SKM-1 (cell line): ENCODE measurements at regions not wholly inside any gene's neighbourhood (a gene's known extent, or its start where the extent isn't known, plus 50 kb on each side); places are given as distances from the start of the nearest gene placed in this dataset.

ENCODE experiments used
- DNase-seq: peaks from one replicate; lab custom pipeline; 2025; ENCODE audit not compliant: unreplicated experiment; lab: John Stamatoyannopoulos, UW

DNA sequence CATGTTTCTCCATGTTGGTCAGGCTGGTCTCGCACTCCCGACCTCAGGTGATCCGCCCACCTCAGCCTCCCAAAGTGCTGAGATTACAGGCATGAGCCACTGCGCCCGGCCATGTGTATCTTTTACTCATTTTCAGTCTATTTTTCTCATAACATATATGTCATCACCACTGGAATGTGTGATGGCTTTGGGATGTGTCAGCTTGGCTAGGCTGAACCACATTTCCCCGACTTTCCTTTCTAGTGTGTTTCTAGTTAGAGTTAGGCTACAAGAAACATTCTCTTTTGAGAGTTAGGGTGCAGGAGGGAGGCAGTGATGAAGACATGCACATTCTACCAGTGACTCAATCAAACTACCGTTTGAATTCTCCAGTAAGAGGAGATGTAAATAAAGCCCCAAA lies 444.9 kb upstream of the THBS1 start:
- DNase-seq = no peak

DNA sequence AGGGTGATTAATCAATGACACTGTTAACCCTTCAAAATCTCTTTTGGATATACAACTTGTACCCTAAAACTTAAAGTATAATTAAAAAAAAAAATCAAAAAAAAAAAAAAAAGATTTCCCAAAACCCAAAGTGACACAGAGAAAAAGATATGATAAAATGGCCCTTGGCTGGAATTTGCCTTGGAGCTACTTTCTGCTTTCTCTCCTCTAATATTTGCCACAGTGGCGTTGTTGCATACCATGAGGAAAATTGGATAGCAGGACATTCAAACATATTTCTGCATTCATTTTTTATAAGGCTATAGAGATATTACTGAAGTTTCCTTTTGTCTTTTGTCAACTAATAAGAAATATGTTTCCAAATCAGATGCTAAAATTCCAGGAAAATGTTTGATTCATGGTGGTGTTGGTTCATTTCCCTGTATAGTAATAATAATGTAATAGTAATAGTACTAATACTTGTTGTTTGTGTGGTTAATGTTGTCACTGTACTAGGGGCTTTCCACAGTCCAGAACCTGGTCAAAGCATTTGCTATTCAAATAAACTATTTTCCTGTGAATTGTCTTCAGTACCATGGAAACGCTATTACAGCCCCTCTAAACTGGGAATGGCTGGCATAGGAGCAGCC lies 441.3 kb upstream of the THBS1 start:
- no peak for DNase-seq

DNA sequence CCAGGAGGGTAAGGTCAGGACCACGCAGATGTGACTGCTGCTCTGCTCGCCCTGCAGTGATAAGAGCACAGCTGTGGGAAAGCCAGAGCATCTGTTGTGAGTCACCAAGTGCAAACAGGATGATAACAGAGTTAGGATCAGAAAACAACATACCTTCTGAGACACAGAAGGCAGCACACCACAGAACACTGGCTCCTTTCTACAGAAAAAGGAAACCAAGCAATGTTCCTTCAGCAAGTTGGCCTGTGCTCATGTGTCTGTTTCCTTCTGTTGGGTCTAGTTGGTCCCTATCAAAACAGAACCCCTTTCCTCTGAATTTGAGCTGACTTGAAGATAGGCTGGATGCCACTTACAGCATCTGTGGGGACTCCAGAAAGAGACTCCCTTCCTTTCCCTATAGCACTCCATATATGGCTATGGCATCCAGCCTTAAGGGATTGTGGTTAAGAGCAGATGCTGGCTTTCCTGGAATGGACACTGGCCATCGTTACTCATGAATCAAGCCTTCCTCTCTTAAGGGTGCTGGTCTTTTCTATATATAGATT lies 440.7 kb upstream of the THBS1 start:
- no peak for DNase-seq

DNA sequence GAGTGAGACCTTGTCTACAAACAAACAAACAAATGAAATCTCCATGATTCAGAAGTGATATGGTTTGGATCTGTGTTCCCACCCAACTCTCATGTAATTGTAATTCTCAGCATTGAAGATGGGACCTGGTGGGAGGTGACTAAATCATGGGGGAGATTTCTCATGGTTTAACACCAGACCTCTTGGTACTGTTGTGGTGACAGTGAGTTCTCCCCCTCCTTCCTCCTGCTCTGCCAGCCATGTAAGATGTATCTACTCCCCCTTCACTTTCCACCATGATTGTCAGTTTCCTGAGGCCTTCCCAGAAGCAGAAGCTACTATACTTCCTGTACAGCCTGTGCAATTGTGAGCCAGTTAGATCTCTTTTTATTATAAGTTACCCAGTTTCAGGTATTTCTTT lies 438.4 kb upstream of the THBS1 start:
- DNase-seq = no peak

DNA sequence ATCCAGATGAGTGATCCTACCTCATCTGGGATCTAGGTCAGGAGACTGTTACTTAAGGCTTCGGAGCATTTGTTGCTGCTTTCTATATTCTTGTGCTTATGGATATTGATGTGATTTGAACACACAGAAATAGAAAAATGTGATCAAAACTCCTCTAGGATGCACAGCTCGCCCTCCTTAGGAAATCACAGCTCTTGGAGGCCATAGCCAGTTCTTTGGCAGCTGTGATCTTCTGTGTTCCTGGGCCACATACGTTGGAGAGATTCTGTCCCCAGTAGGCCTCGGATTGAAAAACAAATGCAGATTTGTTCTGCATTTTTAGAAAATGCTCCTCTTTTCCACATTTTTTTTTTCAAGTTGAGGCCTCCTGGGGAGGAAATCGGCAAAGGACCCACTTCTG lies 437.4 kb upstream of the THBS1 start:
- DNase-seq = no peak

DNA sequence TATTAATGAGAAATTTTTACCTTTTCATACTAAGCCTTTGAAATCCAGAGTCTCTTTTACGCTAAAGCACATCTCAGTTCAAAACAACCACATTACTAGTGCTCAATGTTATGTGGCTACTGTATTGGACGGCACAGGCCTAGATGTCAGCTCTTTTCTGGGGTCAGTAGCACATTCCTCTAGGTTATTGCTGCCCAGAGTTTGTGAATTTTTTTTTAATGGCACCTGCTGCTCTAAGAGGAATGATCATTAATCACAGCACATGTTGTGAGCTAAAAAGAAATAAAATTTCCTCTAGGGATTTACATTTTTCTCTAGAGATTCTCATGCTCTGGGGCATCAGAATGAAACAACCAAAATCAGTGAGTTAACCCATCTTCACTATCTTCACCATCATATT lies 436.8 kb upstream of the THBS1 start:
- no peak for DNase-seq

DNA sequence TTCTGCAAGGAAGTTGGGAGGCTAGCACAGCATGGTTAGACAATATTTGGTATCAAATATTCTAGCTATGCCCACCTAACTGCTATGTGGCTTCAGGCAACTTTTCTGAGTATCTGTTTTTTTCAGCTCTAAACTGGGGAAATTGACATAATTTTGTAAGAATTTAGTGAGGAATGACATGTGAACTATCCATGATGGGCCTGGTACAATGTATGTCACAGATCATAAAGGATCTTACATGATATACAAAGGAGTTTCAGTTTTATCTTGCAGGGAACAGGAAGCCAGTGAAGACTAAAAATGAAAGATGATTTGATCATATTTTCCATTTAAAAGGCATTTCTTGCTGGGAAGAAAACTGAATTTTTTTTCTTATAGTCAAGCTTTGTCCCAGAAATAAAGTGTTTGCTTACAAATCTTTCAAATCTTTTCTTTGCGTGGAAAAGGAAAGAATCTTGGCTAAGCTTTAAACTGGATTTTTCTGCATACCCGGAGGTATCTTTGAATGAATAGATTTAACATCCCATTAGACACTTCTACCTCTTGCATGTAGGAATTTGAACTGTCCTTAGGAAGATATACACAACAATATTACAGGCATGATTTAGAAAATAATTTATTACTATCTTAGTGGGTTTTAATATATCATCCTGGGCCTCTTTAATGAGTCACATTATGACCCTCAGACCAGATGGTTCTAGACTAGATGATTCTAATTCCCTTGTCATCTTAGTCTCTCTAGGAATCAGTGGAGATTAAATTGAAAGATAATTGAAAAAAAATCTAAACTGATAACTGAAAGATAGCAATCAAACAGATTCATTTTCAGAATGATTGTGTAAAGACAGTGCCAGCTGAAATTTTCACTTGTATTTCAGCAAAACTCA lies 436.0 kb upstream of the THBS1 start:
- no peak for DNase-seq

DNA sequence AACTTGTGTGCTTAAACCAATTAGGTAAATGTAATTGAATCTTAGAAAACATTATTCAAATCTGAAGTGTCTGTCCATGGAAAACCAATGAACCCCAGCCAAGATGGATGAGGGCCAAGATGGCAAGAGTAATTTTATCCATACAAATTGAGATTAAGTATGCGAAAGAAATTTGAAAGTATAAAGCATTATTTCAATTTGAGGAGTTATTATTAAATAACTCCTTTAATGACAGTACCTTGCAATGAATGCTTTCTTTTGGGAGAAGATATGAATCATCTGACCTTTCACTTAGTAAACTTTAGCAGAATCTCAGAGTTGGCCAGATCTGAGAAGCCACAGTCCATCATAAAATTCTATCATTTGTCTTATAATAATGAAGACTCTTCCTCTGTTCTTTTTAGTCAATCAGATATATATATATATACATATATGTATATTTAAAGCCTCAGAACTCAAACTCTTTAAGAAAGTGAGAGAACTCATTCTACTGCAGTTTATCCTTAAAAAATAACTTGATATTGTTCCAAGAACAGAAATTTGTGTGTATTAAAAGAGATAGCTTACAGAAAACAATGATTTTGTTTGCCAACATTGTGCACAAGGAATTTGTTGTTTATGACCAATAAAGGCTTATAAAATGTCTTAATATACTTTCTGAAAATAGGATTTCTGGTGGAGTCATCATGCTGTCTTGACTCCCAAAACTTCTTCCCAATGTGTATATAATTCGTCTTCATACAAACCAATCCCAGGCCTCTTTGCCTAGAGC lies 434.8 kb upstream of the THBS1 start:
- no peak for DNase-seq

DNA sequence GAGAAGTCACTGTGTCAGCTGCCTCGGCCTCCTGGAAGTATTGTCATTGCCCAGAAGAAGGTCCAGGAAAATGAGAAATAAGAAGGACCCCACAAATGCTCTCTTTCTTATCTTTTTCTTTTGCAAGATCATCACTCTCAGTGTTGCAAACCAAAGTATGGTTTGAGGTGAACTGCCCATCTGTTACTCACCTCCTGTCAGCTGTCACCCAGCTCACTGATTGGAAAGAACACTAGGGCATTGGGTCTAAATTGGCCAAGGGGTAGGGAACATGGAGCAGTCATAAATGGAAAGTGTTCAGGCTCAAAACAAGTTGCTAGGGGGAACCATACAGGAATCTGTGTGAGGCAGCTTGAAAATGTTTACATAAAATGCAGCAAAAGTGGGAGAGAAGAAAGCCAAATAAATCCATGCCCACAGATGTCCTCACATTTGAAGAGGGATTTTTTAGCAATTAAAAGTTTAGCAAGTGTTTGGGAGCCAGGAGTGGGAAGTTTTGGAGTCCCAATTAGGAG lies 431.2 kb upstream of the THBS1 start:
- DNase-seq = no peak

DNA sequence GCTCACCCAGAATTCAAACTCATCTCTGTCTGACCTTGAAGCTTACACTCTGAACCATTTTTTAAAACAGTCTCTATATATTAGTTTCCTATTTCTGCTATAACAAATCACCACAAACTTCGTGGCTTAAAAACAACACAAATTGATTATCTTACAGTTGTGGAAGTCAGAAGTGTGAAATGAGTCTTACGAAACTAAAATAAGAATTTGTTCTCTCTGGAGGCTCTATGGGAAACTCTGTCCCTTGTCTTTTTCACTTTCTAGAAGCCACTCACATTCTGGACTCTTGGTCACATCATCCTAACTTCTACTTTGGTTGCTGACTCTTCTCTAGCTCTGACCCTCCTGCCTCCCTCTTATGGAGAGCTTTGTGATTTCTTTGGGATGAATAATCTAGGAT lies 429.3 kb upstream of the THBS1 start:
- no peak for DNase-seq

DNA sequence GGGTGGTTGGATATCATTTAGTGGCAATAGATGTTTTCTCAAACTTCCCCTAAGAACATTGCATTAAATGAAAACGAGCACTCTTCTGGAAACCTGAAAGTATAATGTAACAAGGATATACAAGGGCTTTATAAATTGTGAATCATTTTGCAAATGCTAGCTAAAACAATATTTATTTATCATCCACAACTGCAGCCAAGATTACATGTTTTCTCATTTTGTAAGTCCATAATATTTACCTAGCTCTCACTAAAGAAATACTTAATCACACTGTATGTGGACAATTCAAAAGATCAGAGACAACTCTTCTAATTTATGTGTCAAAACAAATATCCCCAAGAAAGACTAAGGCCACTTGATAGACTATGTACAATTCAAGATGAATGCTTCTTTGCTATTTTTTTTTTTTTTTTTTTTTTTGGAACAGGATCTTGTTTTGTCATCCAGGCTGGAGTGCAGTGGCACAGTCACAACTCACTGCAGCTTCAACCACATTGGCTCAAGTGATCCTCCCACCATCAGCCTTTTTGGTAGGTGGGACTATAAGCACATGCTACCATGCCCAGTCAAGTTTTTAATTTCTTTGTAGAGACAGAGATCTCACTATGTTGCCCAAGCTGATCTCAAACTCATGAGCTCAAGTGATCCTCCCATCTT lies 427.7 kb upstream of the THBS1 start:
- DNase-seq = no peak

DNA sequence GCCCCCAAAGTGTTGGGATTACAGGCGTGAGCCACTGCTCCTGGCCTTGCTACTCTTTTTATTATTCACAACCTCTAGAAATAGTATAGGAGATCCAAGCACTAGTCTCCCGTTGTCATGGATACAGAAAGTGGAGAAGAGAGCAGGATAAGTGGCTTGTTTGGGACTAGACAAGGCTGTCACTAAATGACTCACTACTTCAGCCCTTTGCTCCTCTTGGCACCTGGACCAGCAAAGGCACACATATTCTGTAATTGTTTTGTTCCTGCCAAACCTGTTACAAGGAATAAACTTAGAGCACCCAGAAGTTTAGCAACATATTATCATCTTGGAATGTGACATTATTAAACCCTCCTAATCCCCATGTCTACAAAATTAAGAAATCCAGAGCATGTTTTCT lies 427.2 kb upstream of the THBS1 start:
- no peak for DNase-seq

DNA sequence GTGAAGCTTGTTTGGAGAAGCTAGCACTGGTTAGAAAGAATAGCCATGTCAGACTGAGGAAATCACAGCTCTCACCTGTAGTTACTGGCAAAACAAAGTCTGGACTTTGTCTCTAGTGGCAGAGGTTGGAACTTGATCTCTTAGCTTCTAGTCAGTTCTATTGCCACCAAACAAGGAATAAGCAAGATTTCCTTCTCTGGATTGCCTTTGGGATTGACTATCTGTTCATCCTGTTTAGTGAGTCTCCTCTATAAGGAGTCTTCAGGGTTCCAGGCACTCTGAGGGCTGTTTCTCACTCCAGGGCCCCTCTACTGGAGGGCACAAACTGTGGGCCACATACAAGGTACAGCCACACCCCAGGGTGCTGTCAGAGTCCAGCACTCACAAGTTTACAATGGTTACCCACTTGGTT lies 426.6 kb upstream of the THBS1 start:
- no peak for DNase-seq

DNA sequence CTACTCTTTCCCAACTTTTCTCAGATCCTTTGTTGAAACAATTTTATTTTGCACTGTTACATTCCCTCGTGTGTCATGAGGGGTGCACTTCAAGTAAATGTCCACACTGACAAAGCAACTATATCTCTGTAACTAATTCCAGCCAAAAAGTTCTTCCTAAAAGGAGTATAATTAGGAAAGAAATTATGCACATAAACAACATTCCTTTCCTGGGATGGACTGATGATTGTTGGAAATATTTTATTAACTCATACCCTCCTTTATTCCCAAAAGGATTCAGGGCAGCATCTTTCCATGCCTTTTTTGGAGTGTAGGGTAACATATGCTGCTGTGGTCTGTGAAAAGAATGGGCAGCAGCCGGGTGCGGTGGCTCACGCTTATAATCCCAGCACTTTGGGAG lies 426.1 kb upstream of the THBS1 start:
- DNase-seq = no peak

DNA sequence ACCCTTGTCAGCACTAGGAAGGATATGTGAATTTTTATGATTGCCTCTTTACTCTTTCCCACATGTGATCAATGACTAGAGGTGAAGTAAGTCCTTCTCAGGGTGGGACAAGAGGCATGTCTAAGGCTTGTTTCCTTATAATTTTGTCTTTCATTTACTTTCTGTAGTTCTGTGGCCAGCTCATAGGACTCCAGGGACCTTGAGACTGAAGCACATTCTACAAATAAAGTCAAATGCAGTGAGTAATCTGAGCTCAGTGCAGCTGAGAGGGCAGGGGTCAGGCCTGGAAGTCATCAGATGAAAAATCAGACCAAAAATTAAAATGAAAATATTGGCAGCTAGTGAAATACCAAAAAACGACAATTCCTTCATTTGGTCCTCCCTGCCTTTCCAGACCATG lies 424.7 kb upstream of the THBS1 start:
- no peak for DNase-seq

DNA sequence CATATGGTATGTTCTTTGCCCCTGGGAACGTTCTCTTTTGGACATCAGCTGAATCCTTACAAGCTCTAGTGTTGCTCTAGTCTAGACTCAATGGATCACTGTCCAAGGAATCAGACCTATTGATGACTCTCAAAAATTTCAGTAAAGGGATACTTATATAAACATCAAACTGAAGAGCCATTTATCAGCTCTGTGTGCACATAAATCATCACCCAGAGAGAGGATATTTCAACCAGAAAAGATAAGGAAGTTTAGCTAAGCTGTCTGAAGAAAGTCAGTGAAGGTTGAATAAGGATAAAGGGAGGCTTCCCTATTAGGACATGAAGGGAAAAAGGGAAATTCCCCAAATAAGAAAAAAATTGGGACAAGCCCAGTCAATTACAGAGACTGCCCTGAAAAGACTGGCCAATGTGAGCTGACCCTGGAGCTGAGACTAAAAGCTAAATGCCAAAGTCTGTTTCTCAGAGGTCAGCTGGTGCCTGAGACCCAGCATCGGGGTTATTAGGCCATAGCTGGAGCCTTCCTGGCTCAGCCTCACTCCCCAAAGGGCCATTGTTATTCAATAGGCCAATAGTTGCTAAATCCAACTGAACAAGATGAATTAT lies 424.1 kb upstream of the THBS1 start:
- DNase-seq = no peak

DNA sequence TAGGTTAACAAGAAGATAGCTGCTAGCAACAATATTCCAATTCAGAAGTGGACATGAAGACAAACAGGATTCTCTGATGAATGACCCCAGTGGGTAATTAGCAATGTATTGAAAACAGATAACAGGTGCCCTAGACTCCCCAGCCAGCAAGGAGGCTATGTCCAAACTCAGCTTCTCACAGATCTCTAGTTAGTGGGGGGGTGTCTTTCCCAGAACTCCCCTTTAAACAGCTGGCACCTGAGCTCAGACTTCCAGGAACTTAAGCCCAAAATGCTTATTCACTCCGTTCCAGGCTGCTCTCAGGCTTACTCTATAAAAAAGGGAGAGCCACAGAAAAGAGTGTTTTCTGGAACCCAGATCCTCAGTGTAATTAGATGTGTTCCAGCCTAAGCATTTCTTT lies 423.0 kb upstream of the THBS1 start:
- no peak for DNase-seq

DNA sequence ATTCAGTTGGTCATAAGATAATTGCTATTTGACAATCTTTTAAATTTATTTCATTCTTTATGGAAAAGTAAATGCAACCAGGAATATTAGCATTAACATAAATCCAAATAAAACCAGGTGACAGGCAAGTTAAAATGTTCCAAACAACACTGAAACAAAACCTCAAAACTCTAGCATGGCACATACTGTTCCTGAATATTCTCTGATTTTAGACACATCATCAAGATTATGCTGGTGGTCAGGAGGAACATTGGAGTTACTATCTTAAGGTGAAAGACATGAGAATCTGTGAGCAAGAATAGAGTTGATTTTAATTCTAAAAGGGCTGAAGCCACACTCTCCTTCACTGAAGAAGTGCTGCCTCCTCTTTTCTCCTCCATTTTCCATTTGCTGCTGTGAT lies 421.0 kb upstream of the THBS1 start:
- no peak for DNase-seq

DNA sequence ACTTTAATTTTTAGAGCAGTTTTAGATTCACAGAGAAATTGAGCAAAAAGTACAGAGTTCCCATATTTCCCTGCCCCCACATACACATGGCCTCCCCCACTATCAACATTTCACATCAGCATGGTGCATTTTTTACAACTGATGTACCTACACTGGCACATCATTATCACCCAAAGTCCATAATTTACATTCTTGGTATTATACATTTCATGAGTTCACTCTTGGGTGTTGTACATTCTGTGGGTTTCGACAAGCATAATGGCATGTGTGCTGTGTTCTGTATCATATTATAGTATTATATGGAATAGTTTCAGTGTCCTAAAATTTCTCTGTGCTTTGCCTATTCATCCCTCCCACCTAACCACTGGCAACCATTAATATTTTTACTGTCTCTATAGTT lies 419.8 kb upstream of the THBS1 start:
- no peak for DNase-seq

DNA sequence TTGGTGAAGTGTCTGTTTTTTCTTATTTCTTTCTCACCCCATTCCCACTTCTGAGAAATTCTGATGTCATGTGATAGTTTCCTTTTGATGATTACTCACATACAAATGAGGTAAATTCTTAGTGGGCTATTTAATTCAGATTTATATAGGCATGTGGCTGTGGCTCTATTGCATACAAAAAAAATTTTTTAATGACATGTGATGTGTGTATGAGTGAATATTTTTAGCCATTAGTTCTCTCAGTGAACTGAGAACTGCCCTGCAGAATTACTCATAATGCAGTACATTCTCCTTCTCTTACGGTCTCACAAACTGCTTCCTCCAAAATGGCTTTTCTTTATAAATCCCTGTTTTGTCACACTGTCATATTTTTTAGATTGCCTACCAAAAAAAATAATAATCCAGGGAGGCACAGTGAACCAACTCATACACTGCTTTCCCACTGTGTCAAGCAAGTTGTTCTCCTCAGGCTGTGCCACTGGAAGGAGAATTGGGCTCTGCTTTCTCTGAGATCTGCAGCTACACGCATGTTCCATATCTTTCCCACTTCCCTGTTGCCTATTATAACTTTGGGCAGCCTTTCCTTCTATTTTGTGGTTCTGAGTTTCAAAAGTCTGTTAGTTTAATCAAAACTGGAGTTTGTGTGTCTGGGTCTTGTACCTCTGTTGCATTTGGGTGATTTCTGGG lies 415.7 kb upstream of the THBS1 start:
- no peak for DNase-seq
